GM04503 (cell line): ENCODE measurements at regions not wholly inside any gene's neighbourhood (a gene's known extent, or its start where the extent isn't known, plus 50 kb on each side); places are given as distances from the start of the nearest gene placed in this dataset.
"Not testable (repeated sequence)": the region's sequence is repeated elsewhere in the genome, so short reads cannot be mapped to it uniquely, and the experiment has no call there.

Experiments used
- DNase-seq: peaks from one replicate; pipeline ENCODE4 v3.0.0-alpha.2; 2012; ENCODE audit warnings: low read depth

DNA sequence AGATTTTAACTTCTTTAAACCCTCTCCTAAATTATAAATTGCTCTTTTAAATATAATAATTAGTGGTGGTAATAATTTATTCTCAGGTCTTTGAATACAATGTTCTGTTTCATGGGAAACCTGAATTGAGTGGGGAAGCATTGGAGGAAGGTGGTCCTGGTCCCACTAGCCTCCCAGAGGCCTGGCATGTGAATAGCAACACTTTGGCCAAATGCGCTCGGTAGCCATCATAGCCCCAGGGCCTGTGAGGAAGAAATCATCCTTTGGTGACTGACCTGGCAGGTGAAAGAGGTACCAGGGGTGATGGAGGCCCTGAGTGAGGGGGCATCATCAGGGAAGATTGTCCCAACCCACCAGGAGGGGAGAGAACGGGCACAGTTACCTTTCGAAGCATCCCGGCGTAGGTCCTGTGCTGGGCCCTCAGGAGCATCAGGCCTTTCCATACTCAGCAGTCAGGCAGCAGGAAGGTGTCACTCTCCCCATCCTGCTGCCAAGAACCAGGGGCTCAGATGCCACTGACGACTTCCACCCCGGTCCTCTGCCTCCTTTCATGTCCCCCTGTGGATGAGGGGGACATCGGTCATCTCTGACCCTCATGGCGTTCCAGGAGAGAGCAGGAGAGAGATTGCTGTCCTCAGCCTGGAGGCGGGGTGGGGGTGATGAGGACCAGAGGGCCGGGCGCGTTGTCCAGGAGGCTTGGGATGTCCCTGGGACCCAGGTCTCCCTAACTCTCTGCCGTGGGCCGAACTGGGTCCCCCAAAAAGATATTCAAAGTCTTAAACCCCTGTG is 78.6 kb upstream of the HPCAL1 start:
- no peak for DNase-seq

- DNase-seq = no peak
These were observed 78.0 kb upstream of the HPCAL1 start for GRCh38 chr2:10224734-10225133.

DNA sequence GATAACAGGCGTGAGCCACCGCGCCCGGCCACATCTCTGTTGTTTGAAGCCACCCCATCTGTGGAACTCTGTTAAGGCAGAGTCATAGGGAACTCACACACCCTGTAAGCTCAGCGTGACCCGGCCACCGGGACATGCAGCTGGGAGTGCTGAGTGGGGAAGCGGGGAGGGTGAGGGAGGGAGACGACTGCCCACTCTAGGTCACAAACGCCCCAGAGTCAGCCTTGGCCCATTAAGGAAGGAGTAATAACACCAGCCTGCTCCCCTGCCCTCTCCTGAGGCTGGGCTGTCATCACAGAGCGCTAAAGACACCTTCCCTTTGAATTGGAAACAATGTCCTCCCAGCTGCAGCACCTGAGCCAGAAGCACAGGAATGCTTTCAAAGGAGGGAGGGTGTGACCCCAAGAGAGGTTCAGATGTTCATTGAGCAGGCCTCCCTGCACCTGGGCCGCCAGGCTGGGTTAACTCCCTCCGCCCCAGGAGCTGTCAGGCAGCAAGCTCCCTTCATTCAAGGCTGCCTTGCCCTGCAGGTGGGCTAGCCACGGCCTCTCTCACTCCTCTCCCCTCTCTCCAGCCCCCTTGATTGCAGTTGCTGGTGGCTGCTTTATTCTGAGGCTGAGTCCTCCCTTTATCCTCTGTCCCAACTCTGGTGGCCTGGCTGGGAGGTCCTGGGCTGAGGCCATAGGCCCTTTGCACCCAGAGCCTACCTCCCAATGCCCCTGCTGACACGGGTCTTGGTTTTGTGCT is 77.2 kb upstream of the HPCAL1 start:
- no peak for DNase-seq

DNA sequence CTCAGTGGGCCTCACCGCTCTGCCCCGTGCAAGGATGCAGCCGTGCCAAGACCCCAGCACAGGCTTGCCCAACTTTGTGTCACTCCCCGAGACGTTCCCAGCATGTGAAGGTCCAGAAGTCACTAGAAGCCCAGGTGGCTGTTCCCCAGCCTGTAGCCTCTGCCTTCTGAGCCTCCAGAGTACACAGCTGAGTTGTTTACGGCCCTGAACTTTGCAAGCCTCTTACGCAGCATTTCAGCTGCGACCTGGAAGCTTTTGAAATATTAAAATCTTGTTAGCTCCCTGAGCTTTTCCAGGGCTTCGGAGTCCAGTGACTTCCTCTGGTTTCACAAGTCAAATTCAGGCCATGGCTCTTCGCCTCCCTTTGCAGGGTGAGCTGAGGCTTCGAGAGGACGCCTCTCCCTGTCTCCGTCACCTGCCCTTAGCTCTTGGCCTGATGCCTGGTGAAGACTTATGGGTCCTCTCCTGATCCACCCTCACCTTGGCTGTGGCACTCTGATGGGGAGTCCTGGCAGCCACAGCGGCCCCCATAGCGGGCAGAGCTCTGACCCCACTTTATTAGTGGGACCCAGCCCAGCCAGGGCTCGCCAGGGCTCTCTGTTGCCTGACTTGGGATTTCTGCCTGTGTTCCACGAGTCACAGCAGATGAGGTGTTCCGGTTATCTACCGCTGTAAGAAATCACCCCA is 76.5 kb upstream of the HPCAL1 start:
- DNase-seq = no peak

GRCh38 chr2:10228611-10229365 is 73.9 kb upstream of the HPCAL1 start:
- no peak for DNase-seq

- DNase-seq = no peak
These were observed 73.1 kb upstream of the HPCAL1 start for GRCh38 chr2:10229462-10230099.

- DNase-seq = no peak
These were observed 72.2 kb upstream of the HPCAL1 start for GRCh38 chr2:10230499-10230898.

DNA sequence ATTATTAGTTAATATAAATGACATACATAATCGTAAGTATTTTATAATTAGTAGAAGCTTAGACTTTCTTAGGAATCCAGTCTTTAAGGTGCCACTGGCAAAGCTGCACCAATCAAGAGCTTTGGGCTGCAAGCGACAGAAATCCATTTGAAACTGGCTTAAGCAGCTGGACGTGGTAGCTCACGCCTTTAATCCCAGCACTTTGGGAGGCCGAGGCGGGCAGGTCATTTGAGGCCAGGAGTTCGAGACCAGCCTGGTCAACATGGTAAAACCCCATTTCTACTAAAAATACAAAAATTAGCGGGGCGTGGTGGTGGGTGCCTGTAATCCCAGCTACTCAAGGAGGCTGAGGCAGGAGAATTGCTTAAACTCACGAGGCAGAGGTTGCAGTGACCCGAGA is 71.8 kb upstream of the HPCAL1 start:
- not testable (repeated sequence) for DNase-seq

DNA sequence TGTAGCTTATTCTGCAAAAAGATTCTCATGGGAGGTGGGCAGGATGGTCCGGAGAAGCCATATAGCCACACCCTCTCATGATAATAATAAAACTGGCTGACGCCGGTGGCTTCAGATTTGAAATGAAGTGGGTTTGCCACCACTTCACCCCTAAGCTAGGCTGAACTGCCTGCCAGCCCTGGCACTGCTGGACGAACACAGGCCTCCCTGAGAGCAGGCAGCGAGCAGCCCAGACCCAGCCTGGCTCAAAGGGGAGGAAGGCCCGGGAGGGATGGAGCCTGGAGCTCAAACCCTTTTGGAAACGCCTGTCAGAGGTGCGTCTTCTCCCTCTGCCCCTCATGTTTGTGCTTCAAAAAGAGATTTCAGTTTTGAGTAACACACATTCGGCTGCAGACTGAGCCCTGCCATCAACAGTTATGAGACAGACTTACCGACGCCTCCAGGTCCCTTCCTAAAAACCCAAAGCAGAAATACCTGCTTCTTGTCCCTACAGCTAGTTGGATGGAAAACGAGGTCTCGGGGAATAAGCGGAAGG is 71.1 kb upstream of the HPCAL1 start:
- no peak for DNase-seq

GRCh38 chr2:10232096-10232815 is 70.4 kb upstream of the HPCAL1 start:
- DNase-seq = no peak

GRCh38 chr2:10233131-10234012 is 69.3 kb upstream of the HPCAL1 start:
- DNase-seq = no peak

DNA sequence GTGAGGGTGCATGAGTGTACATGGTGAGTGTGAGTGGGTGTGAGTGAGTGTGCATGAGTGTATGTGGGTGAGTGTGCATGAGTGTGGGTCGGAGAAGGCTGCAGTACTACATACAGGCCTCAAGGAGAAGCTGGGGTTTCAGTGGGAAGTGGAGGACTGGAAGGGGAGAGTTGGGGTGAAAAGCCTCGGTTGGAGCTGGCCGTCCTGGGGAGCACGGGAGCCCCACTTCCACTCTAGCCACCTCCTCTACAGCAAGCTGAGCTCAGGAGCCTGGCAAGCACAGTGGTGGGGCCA is 68.7 kb upstream of the HPCAL1 start:
- no peak for DNase-seq

DNA sequence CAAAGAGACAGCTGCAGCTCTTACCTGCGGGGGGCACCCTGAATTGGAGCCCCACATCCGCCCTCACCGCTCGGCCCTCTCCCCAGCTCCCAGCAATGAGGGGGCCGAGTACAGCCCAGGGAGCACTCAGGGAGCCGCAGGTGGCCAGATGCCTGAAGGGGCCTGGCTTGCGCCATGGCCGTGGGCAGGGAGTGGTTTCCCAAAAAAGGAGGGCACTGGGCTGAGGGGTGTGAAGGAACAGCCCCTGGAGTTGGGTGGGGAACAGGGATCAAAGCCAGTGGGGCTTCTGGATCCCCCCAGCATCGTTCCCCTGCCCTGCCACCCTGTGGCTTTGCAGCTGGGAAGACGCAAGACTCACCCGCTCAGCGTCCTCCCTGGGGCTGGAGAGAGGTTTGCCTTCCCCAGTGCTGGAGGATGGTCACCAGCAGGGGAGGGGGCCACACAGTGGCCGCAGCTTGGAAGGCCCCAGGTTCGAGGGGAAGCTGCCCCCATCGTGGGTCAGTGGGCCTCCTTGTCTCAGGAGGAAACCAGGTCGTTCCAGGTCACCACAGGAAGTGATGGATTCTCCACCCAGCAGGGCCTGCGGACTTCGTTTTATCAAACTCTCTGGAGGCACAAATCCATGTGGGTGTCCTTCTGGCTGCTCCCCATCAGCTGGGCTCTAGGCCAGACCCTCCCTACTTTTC is 68.2 kb upstream of the HPCAL1 start:
- no peak for DNase-seq

- DNase-seq = no peak
These were observed 67.4 kb upstream of the HPCAL1 start for GRCh38 chr2:10235099-10235908.

GRCh38 chr2:10235909-10236550 is 66.7 kb upstream of the HPCAL1 start:
- DNase-seq = no peak

- no peak for DNase-seq
These were observed 65.9 kb upstream of the HPCAL1 start for GRCh38 chr2:10236571-10237391.
